Trophoblast cell (in vitro differentiated cells and primary cell): ENCODE measurements at regions not wholly inside any gene's neighbourhood (a gene's known extent, or its start where the extent isn't known, plus 50 kb on each side); places are given as distances from the start of the nearest gene placed in this dataset.

ENCODE experiments used
- DNase-seq, 2 donors: peaks; one replicate each; pipeline ENCODE4 v3.0.0-alpha.2; 2016
- H2AFZ ChIP-seq: 2 replicates; pipeline ENCODE4 v1.6.1; 2013; ENCODE audit warnings: low read length, moderate library complexity, mild to moderate bottlenecking; ENCODE audit not compliant: insufficient read depth, poor library complexity
- H2AK5ac ChIP-seq: 2 replicates; pipeline ENCODE4 v1.6.1; 2013; ENCODE audit warnings: mild to moderate bottlenecking, low read length
- H2BK120ac ChIP-seq: 2 replicates; pipeline ENCODE4 v1.6.1; 2013; ENCODE audit warnings: low read length, mild to moderate bottlenecking, moderate library complexity; ENCODE audit not compliant: insufficient read depth, poor library complexity
- H2BK12ac ChIP-seq: 2 replicates; pipeline ENCODE4 v1.6.1; 2013; ENCODE audit warnings: mild to moderate bottlenecking, low read length, moderate library complexity
- H2BK5ac ChIP-seq: 2 replicates; pipeline ENCODE4 v1.6.1; 2013; ENCODE audit warnings: low read length, low read depth, moderate library complexity, mild to moderate bottlenecking; ENCODE audit not compliant: poor library complexity
- H3K14ac ChIP-seq: 2 replicates; pipeline ENCODE4 v1.6.1; 2013; ENCODE audit warnings: mild to moderate bottlenecking, low read length
- H3K18ac ChIP-seq: 2 replicates; pipeline ENCODE4 v1.6.1; 2013; ENCODE audit warnings: mild to moderate bottlenecking, low read length
- H3K23ac ChIP-seq: 2 replicates; pipeline ENCODE4 v1.6.1; 2013; ENCODE audit warnings: low read length
- H3K27ac ChIP-seq: 2 replicates; pipeline ENCODE4 v1.5.1; 2013; ENCODE audit warnings: low read depth, mild to moderate bottlenecking, inconsistent platforms, low read length, moderate library complexity
- H3K27me3 ChIP-seq: 2 replicates; pipeline ENCODE4 v1.6.1; 2013; ENCODE audit warnings: inconsistent platforms, mild to moderate bottlenecking, low read length, moderate library complexity; ENCODE audit not compliant: insufficient read depth
- H3K36me3 ChIP-seq, 2 experiments: 1 replicate in 1 of 2; 2 replicates in 1 of 2; pipeline ENCODE4 v1.6.1; 2013; ENCODE audit warnings: low read length in 2 of 2, mild to moderate bottlenecking in 2 of 2, moderate library complexity in 1 of 2; ENCODE audit not compliant: insufficient read depth in 2 of 2, control insufficient read depth in 1 of 2
- H3K4ac ChIP-seq: 2 replicates; pipeline ENCODE4 v1.6.1; 2013; ENCODE audit warnings: low read depth, mild to moderate bottlenecking, low read length, moderate library complexity
- H3K4me1 ChIP-seq, 2 experiments: 1 replicate in 1 of 2; 2 replicates in 1 of 2; pipeline ENCODE4 v1.6.1; 2013; ENCODE audit warnings: low read length in 2 of 2, mild to moderate bottlenecking in 2 of 2, moderate library complexity in 1 of 2; ENCODE audit not compliant: insufficient read depth in 2 of 2, control insufficient read depth in 1 of 2
- H3K4me2 ChIP-seq: 2 replicates; pipeline ENCODE4 v1.6.1; 2013; ENCODE audit warnings: inconsistent platforms, mild to moderate bottlenecking, low read length, moderate library complexity
- H3K4me3 ChIP-seq: 2 replicates; pipeline ENCODE4 v1.5.1; 2013; ENCODE audit warnings: mild to moderate bottlenecking, low read depth, low read length, inconsistent platforms
- H3K79me1 ChIP-seq: one replicate; pipeline ENCODE4 v1.6.1; 2013; ENCODE audit warnings: low read length
- H3K79me2 ChIP-seq: 2 replicates; pipeline ENCODE4 v1.6.1; 2013; ENCODE audit warnings: low read length, mild to moderate bottlenecking; ENCODE audit not compliant: control insufficient read depth, insufficient read depth, poor library complexity
- H3K9ac ChIP-seq: 2 replicates; pipeline ENCODE4 v1.6.1; 2013; ENCODE audit warnings: mild to moderate bottlenecking, low read length
- H3K9me3 ChIP-seq: 2 replicates; pipeline ENCODE4 v1.6.1; 2013; ENCODE audit warnings: low read depth, mild to moderate bottlenecking, control low read depth, inconsistent platforms, low read length; ENCODE audit not compliant: insufficient read depth
- H4K12ac ChIP-seq: 2 replicates; pipeline ENCODE4 v1.6.1; 2013; ENCODE audit warnings: low read depth, mild to moderate bottlenecking, low read length, moderate library complexity
- H4K8ac ChIP-seq: 2 replicates; pipeline ENCODE4 v1.6.1; 2013; ENCODE audit warnings: low read depth, mild to moderate bottlenecking, low read length, moderate library complexity
- H4K91ac ChIP-seq: one replicate; pipeline ENCODE4 v1.6.1; 2013; ENCODE audit warnings: low read depth, mild to moderate bottlenecking, low read length, moderate library complexity
- WGBS: extraction: QIAGEN DNeasy Blood & Tissue Kit; methylation state at CpG from one replicate; pipeline ENCODE4 v1.1.7; 2013; ENCODE audit warnings: missing lambda C conversion rate; ENCODE audit not compliant: insufficient read length, insufficient coverage; ENCODE audit errors: extremely low coverage; 5-methylcytosine and 5-hydroxymethylcytosine counted together

DNA sequence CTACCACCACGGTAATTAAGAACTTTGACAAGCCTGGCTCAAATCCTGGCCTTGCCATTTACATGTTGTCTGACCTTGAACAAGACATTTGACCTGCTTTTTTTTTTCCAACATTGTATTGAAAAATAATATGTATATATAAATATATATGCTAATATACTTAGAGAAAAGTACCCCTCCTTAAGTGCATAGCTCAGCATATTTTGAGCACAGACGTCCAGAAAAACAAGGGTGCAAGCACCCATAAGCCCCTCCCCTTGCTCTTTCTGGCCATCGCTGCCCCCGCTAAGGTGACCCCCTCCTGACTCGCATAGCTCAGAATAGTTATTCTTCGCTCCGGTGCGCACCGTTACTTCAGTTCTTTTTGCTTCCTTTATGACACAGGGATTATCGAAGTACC lies 742.0 kb upstream of the FRG1 start:
- no peak for DNase-seq
- H4K91ac ChIP-seq = no peak overlapping the region
- H3K27ac ChIP-seq = no peak overlapping the region
- no peak overlapping the region for H4K8ac ChIP-seq
- no peak overlapping the region for H3K4me3 ChIP-seq
- no peaks in the 10 kb centered on the region for H3K27me3 ChIP-seq
- H3K14ac ChIP-seq = no peak overlapping the region
- H2BK5ac ChIP-seq = no peak overlapping the region
- no peaks in the 10 kb centered on the region for H3K79me1 ChIP-seq
- H3K4me1 ChIP-seq = no peaks in the 10 kb centered on the region
- no peak overlapping the region for H2AK5ac ChIP-seq
- H3K9me3 ChIP-seq = no peaks in the 10 kb centered on the region
- H2BK120ac ChIP-seq = no peak overlapping the region
- H3K9ac ChIP-seq = no peak overlapping the region
- no peak overlapping the region for H3K4me2 ChIP-seq
- H3K18ac ChIP-seq = no peak overlapping the region
- H4K12ac ChIP-seq = no peak overlapping the region
- H3K79me2 ChIP-seq = no peaks in the 10 kb centered on the region
- WGBS = no CpG with 5 or more reads among the region's 10 CpGs
- no peak overlapping the region for H3K4ac ChIP-seq
- no peak overlapping the region for H2AFZ ChIP-seq
- no peak overlapping the region for H3K23ac ChIP-seq
- no peaks in the 10 kb centered on the region for H3K36me3 ChIP-seq
- no peak overlapping the region for H2BK12ac ChIP-seq

DNA sequence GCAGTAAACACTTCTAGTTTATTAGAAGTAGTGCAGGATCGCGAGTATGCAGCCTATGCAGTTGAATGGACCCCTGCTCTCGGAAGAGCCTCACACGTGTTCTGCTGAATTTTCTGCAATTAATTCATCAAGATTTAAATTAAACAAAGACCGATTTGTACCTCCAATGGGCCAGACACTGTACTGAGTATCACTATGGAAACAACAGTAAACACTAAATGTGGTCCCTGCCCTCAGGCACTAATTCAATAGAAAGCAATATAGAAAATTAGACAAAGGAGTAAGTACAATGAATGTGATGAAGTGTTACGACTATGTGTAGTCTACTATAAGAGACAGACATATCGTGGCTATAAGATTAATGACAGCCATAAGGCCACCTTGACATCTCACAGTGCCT lies 740.3 kb upstream of the FRG1 start:
- Histone ChIP-seq H3K4me2 (no peak overlapping the region), H4K12ac (no peak overlapping the region), H2BK5ac (no peak overlapping the region), H3K4me1 (no peaks in the 10 kb centered on the region), H3K9ac (no peak overlapping the region), H2BK120ac (no peak overlapping the region), H4K8ac (no peak overlapping the region), H2AFZ (no peak overlapping the region), H3K4ac (no peak overlapping the region), H2AK5ac (no peak overlapping the region), H3K79me1 (no peaks in the 10 kb centered on the region), H3K4me3 (no peak overlapping the region), H3K18ac (no peak overlapping the region), H2BK12ac (no peak overlapping the region), H3K27me3 (no peaks in the 10 kb centered on the region), H3K14ac (no peak overlapping the region), H3K36me3 (no peaks in the 10 kb centered on the region), H4K91ac (no peak overlapping the region), H3K27ac (no peak overlapping the region), H3K79me2 (no peaks in the 10 kb centered on the region), H3K9me3 (no peaks in the 10 kb centered on the region), H3K23ac (no peak overlapping the region)
- WGBS = no CpG with 5 or more reads among the region's 7 CpGs
- DNase-seq = no peak

DNA sequence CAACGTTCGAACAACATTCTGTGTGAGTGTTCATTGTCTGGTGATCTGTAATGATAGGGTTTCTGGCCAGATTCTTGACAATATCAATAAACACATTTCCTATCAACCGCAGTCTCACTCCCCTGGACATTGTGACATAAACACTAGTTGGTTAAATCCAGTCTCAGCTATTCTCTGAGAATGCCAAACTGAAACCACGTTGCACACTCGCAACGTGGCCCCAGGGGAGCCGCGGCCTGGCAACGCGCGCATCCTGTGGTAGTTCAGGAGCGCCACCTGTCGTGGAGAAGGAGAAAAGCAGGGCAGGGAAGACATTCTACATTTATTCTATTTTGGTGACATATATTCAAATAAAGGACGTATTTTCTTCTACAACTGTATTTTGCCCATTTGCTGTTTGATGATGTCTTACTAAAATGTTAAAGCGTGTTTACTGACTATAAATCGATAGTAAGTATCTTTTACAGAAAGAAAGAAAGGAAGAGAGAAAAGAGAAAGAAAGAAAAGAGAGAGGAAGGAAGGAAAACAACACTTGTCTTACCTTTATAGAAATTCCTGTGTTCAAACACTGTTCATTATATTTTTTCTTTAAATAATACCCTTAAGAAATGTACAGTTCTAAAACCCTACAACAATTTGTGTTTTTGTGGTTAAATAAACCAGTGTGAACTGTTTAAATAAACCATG lies 738.3 kb upstream of the FRG1 start:
- Histone ChIP-seq H3K79me1 (no peaks in the 10 kb centered on the region), H3K4me3 (no peak overlapping the region), H3K9ac (no peak overlapping the region), H2BK5ac (no peak overlapping the region), H3K79me2 (no peaks in the 10 kb centered on the region), H2BK120ac (no peak overlapping the region), H2AFZ (no peak overlapping the region), H3K18ac (no peak overlapping the region), H3K36me3 (no peaks in the 10 kb centered on the region), H3K9me3 (no peaks in the 10 kb centered on the region), H3K27me3 (no peaks in the 10 kb centered on the region), H4K12ac (no peak overlapping the region), H3K27ac (no peak overlapping the region), H3K4me2 (peak overlapping the region; percentile 52), H3K14ac (no peak overlapping the region), H2AK5ac (no peak overlapping the region), H3K23ac (no peak overlapping the region), H2BK12ac (no peak overlapping the region), H3K4me1 (no peaks in the 10 kb centered on the region), H3K4ac (no peak overlapping the region), H4K91ac (no peak overlapping the region), H4K8ac (no peak overlapping the region)
- DNase-seq = peak in 1 of 2 donors; percentile 63
- WGBS = no CpG with 5 or more reads among the region's 16 CpGs

DNA sequence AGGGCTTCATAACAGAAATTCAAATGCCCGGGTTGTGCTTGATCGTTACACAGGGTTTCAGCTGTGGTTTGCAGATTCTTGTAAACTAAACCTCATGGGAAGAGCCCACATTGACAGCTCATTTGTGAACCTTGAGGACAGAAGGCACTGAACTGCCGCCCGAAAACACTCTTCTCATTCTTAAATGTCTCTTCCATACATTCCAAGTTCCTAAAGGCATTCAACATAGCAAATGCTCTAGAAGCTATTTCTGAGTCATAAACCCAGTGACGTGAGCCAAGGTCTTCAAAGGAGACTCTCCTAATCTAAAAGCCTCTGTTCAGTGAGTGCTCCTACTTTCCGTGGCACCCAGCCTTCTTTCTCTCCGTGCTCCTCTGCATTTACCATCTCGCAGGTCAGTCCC lies 737.8 kb upstream of the FRG1 start:
- no peak overlapping the region for H3K27ac ChIP-seq
- no CpG with 5 or more reads among the region's 8 CpGs for WGBS

More for the DNA sequence above, 737.8 kb upstream of the FRG1 start:
- Histone ChIP-seq H3K4ac (no peak overlapping the region), H3K4me3 (no peak overlapping the region), H3K79me2 (no peaks in the 10 kb centered on the region), H2AFZ (no peak overlapping the region), H2BK5ac (no peak overlapping the region), H3K18ac (no peak overlapping the region), H2AK5ac (no peak overlapping the region), H3K9ac (no peak overlapping the region), H3K23ac (no peak overlapping the region), H3K79me1 (no peaks in the 10 kb centered on the region), H4K12ac (no peak overlapping the region), H3K14ac (no peak overlapping the region), H2BK120ac (no peak overlapping the region), H3K36me3 (no peaks in the 10 kb centered on the region), H3K9me3 (no peaks in the 10 kb centered on the region), H4K8ac (no peak overlapping the region), H3K4me2 (no peak overlapping the region), H3K27me3 (no peaks in the 10 kb centered on the region), H4K91ac (no peak overlapping the region), H3K4me1 (no peaks in the 10 kb centered on the region), H2BK12ac (no peak overlapping the region)
- DNase-seq = peak; percentile 36 to 72
